ENCODE measurements at regions not wholly inside any gene's neighbourhood (a gene's known extent, or its start where the extent isn't known, plus 50 kb on each side); places are given as distances from the start of the nearest gene placed in this dataset.
"Not testable (repeated sequence)": the region's sequence is repeated elsewhere in the genome, so short reads cannot be mapped to it uniquely, and the experiment has no call there.

DNA sequence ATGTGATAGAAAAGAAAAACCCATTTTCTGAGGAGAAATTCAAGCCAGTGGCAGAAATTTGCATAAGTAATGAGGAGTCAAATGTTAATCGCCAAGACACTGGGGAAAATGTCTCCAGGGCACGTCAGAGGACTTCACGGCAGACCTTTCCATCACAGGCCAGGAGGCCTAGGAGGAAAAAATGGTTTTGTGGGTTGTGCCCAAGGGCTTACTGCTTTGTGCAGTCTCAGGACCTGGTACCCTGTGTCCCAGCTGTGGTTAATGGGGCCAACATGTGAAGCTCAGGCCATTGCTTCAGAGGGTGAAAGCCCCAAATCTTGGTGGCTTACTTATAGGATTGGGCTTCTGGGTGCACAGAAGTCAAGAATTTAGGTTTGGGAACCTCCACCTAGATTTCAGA lies 54.8 kb upstream of the ADAMTS2 start:
- WGBS, 2 donors = 45 to 50% methylated on average over 3 of the region's 3 CpGs
- H3K4me1 ChIP-seq = no peaks in the 10 kb centered on the region
- H3K27me3 ChIP-seq = no peaks in the 10 kb centered on the region
- H3K9me3 ChIP-seq = peaks cover 0 to 44% (median 12%) of the 10 kb centered on the region in 11 donors
- intact Hi-C loops (cut with DNase I) = loop anchor here in 1 of 10 donors (10.0 kb wide), 1 partner anchor 235 kb away; no protein-coding TSS in a partner anchor
- H3K36me3 ChIP-seq = no peaks in the 10 kb centered on the region
- H3K27ac ChIP-seq = no peak overlapping the region
- no peak for ATAC-seq
- DNase-seq = no peak
- TF ChIP-seq, protein P1, sequence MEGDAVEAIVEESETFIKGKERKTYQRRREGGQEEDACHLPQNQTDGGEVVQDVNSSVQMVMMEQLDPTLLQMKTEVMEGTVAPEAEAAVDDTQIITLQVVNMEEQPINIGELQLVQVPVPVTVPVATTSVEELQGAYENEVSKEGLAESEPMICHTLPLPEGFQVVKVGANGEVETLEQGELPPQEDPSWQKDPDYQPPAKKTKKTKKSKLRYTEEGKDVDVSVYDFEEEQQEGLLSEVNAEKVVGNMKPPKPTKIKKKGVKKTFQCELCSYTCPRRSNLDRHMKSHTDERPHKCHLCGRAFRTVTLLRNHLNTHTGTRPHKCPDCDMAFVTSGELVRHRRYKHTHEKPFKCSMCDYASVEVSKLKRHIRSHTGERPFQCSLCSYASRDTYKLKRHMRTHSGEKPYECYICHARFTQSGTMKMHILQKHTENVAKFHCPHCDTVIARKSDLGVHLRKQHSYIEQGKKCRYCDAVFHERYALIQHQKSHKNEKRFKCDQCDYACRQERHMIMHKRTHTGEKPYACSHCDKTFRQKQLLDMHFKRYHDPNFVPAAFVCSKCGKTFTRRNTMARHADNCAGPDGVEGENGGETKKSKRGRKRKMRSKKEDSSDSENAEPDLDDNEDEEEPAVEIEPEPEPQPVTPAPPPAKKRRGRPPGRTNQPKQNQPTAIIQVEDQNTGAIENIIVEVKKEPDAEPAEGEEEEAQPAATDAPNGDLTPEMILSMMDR (IDR thresholded peaks at IDR 0.05) = no peak
- H3K4me3 ChIP-seq = no peak overlapping the region

DNA sequence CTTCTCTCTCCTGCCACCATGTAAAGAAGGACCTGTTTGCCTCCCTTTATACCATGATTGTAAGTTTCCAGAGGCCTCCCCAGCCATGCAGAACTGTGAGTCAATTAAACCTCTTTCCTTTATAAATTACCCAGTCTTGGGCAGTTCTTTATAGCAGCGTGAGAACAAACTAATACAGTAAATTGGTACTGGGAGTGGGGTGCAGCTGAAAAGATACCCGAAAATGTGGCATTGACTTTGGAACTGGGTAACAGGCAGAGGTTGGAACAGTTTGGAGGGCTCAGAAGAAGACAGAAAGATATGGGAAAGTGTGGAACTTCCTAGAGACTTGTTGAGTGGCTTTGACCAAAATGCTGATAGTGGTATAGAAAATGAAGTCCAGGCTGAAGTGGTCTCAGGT lies 54.1 kb upstream of the ADAMTS2 start:
- intact Hi-C loops (cut with DNase I); DNase-seq; H3K27me3 ChIP-seq; H3K27ac ChIP-seq; H3K4me3 ChIP-seq; ATAC-seq; H3K4me1 ChIP-seq; H3K36me3 ChIP-seq: not testable (repeated sequence)
- WGBS, 2 donors = 90 to 92% methylated on average over 2 of the region's 2 CpGs
- peaks cover 0 to 44% (median 12%) of the 10 kb centered on the region in 11 donors for H3K9me3 ChIP-seq

DNA sequence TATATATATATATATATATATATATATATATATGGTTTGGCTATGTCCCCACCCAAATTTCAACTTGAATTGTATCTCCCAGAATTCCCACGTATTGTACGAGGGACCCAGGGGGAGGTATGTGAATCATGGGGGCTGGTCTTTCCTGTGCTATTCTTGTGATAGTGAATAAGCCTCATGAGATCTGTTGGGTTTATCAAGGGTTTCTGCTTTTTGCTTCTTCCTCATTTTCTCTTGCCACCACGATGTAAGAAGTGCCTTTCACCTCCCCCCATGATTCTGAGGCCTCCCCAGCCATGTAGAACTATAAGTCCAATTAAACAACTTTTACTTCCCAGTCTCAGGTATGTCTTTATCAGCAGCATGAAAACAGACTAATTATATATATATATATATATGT lies 52.3 kb upstream of the ADAMTS2 start:
- peaks cover 0 to 59% (median 22%) of the 10 kb centered on the region in 11 donors for H3K9me3 ChIP-seq
- 10 to 18% methylated on average over 3 of the region's 3 CpGs for WGBS, 2 donors
- TF ChIP-seq, protein P1 (IDR thresholded peaks at IDR 0.05) = no peak

More for the DNA sequence above, 52.3 kb upstream of the ADAMTS2 start:
- ATAC-seq (no peak), DNase-seq (no peak)
- Histone ChIP-seq H3K4me3 (no peak overlapping the region), H3K36me3 (no peaks in the 10 kb centered on the region), H3K27ac (no peak overlapping the region), H3K27me3 (peaks cover 0 to 4% (median 0%) of the 10 kb centered on the region in 7 donors), H3K4me1 (no peaks in the 10 kb centered on the region)
- intact Hi-C loops (cut with DNase I) = no loop called here
